NCI-H345 (cell line): ENCODE measurements at regions not wholly inside any gene's neighbourhood (a gene's known extent, or its start where the extent isn't known, plus 50 kb on each side); places are given as distances from the start of the nearest gene placed in this dataset.
A peak's percentile ranks its signal among the peaks of the same experiment; 100 is the strongest.

Experiments used
- DNase-seq: peaks from one replicate; lab custom pipeline; 2025; lab: John Stamatoyannopoulos, UW

DNA sequence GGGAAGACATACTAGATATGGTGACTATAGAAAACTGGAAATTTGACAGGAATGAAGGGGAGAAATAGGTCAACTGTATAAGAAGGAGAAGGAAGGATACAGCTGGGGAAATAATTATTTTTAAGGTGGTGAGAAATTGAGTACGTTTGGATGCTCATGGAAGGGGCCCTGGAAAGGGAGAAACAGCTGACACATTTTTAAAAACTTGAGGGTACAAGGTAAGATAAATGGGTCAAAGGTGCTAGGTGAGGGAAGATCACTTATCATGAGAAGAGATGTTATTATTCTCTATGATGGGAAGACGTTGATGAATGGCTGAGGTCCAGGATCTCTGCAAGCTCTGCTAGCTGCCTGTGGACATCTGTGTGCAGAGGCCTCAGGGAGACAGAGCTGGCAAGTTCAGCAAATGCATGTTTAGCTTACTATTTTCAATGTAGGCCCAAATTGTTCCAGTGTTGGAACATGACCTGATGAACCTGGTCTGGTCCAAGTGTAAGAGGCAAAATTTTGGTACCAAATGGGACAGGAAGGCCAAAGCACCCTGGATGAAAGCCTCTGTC lies 181.7 kb downstream of the MTRR start:
- no peak for DNase-seq

- no peak for DNase-seq
Observed at GRCh38 chr5:8053270-8053669, 184.3 kb downstream of the MTRR start.

- DNase-seq: no peak
Observed at GRCh38 chr5:8057769-8058168, 188.8 kb downstream of the MTRR start.

- DNase-seq: no peak
Observed at GRCh38 chr5:8058616-8059190, 189.8 kb downstream of the MTRR start.

- no peak for DNase-seq
Observed at GRCh38 chr5:8059337-8059736, 190.4 kb downstream of the MTRR start.

DNA sequence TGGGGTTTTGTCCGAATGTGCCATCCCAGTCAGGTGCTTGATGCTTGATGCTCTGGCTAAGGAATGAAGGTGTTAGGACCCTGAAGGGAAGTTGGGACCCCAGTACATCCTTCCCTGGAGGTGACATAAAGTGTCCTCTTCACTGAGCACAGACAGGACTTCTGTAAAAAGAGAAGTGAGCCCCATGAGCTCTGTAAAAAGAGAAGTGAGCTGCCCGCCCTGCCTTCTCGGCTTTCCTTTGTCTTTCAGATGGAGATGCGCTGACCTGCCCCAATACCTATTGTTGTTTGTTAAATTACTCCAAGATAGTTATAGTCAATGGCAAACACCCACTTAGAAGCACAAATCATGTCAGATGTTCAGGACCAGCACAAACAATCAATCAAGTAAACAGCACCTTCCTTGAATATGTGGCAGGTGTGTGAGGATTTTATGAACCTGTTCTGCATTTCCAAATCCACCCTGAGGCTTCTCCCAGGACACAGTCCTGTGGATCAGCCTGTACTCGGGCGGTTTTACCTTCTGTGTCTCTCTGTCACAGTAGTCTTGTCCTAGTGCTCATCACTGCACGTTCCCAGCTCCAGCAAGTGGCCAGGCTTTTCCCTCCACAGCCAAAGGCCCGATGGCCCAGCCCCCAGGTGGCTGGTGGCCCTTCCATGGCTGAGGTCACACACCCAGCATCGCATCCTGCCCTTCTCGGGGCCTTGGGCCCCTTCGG lies 191.4 kb downstream of the MTRR start:
- no peak for DNase-seq

DNA sequence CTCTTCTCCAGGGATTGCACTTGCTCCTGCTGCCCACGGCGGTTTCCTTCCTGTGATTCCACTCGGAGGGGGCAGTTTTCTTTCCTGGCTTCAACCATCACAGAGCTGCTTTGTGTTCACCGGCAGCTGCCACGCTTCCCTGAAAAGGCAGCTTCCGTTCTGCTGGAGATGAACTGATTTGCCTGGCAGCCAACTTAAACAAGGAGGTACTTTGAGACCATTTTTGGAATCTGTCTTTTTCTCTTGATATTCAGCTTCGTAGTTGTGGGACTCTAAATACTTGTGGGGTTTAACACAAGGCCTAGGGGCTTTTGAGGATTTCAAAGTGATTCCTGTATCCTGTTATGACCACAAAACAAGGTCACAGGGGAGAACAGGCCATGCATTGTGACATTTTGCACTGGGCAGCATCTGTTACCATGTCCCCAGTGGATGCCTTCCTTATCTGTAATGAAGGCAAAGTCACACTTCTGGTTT lies 192.0 kb downstream of the MTRR start:
- DNase-seq: no peak

- DNase-seq: no peak
Observed at GRCh38 chr5:8062521-8062920, 193.6 kb downstream of the MTRR start.

DNA sequence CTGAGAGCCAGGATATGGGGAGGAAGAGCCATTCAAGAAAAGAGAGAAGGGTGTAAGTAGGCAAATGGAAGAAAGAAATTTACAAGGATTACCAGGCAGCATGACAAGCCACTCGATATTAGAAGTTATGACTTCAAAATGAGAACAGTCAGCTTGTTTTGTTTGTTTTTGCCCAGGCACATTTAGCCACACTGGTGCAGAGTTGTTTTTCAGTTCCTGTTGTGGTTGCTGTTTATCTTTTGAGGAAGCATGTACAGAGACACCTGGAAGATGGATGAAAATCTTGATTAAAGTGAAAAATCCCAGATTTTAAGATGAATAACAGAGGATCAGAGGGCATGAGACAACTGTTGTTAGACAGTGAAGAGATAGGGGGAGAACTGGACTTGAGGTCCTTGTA lies 199.1 kb downstream of the MTRR start:
- DNase-seq: no peak

DNA sequence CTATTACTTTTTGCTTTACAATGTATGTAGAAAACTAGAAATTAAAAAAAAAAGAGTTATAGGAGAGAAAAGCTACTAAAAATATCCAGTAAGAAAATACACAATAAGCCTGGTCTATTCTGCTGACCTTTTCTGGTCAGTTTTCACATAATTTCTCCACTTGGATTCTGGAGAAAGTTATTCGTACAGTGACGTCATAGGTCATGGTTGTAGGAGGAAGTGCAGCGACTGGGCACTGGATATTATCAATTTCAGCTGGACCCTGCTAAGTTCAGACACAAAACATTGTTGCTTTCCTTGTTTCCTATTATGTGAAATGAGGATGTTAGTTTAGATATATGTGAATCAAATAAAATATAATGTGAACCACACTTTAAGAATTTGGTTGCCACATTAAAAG lies 201.2 kb downstream of the MTRR start:
- no peak for DNase-seq

DNA sequence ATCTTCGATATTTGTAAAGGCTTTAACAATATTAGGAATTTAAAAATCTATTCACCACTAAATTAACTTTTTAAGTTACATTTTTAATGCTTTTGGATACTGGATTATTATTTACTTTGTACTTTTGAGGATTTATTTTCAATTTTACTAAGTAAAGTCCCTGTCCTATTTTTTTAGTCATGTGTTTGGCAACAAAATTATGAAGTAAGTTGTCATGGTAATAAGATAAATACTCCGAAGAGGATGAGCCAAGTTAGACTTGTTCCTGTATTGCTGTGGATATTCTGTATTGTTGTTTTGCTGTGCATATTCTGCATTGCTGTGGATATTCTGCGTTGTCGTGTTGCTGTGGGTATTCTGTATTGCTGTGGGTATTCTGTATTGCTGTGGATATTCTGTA lies 210.1 kb downstream of the MTRR start:
- DNase-seq: no peak

GRCh38 chr5:8081179-8081578 lies 212.2 kb downstream of the MTRR start:
- peak; percentile 79 for DNase-seq

DNA sequence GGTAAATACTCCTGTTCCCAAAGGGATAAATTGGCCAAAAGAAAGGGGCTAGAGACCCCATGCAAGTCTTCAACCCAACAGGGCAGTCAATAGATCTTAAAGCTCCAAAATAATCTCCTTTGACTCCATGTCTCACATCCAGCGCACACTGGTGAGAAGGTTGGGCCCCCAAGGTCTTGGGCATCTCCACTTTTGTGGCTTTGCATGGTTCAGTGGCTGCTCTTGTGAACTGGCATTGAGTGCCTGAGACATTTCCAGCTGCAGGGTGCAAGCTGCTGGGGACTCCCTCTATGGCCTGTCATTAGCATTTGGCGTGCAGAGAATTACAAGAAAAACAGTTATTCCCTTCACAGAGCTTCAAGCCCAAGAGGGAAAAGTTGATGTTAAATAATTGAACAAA lies 224.7 kb downstream of the MTRR start:
- DNase-seq: no peak

DNA sequence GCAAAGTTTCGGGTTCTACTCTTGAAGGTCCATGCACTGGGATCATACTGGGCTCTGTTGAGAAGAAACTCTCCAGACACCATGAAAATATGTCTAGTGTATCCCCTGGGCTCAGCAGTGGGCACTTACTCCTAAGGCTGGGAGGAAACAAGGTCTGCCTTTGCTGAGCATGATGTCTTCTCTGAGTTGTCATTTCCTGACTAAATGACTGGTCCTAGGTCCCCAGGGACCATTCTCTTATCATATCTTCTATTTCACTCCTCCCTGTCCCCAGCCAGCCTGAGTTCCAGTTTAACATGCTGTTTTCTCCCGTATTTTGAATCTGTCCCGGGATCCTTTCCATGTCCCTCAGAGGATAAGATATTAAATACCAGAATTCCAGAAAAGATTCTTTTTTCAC lies 225.4 kb downstream of the MTRR start:
- no peak for DNase-seq

GRCh38 chr5:8097146-8097545 lies 228.2 kb downstream of the MTRR start:
- no peak for DNase-seq

DNA sequence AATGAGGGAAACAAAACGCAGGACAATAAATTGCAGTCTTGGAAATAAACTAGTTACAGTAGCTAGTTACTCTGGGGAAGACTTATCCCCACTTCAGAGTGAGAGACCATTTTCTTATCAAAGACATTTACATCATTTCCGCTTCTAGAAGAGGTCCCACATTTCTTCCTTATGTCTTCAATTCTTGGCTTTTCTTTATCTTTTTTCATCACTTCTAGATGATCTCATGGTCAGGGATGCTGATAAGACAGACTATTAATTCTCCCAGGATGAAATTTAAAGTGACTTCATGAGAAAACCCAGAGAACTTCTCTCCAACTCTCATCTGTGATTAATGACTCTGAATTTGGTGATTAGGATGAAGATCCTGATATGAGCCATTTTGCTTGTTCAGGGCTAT lies 229.1 kb downstream of the MTRR start:
- no peak for DNase-seq

GRCh38 chr5:8102714-8103113 lies 233.8 kb downstream of the MTRR start:
- DNase-seq: no peak

DNA sequence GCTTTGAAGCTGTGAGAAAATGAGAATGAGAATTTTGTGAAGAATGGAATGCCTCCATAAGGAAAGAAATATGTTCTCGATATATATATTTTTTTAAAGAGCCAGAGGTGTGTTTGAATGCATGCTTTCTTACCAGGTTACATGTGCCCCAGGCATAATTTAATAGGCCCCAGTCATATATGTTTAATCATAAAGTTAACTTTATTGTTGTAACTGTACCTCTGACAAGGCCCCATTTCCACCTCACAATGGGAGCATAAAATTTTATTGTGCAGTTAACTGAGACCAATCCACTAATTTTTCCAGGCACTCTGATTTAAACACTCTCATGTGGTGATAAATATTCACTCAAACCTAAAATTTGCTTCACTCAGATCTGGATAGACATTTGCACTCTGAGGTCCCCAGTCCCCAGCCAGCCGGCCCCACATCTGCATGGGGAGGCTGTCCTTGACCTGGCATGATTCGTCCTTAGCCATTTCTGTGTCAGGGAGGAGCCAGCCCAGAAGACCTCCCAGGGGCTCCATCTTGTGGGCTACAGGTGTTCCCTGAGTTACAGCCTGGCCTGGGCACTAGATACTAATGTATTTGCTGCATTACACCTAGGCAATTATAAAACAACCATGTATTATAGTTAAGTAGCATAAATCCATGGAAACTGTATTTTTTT lies 245.8 kb downstream of the MTRR start:
- DNase-seq: no peak

GRCh38 chr5:8123559-8123958 lies 254.6 kb downstream of the MTRR start:
- DNase-seq: no peak

GRCh38 chr5:8134609-8135008 lies 265.7 kb downstream of the MTRR start:
- DNase-seq: no peak

- DNase-seq: no peak
Observed at GRCh38 chr5:8135742-8136141, 266.8 kb downstream of the MTRR start.

- no peak for DNase-seq
Observed at GRCh38 chr5:8136271-8136670, 267.3 kb downstream of the MTRR start.

- no peak for DNase-seq
Observed at GRCh38 chr5:8137941-8138550, 269.1 kb downstream of the MTRR start.
